K562 (cell line): ENCODE measurements at regions not wholly inside any gene's neighbourhood (a gene's known extent, or its start where the extent isn't known, plus 50 kb on each side); places are given as distances from the start of the nearest gene placed in this dataset.

Experiments used
- ATF3 ChIP-seq, 2 experiments: fragments of 450-650 bp in 1 of 2; sonication (generic) in 1 of 2; formaldehyde crosslinking in 1 of 2; IDR thresholded peaks in 1 of 2; conservative IDR thresholded peaks in 1 of 2; 2 replicates each; pipeline versions ENCODE4 v1.6.1 to v1.8.1; 2016 to 2023; ENCODE audit warnings: mild to moderate bottlenecking in 2 of 2, moderate library complexity in 2 of 2, inconsistent platforms in 1 of 2, missing genetic modification reagents in 1 of 2
- CBFA2T3 ChIP-seq: fragments of 450-650 bp; IDR thresholded peaks from 2 replicates; pipeline ENCODE4 v1.6.1; 2017
- MAX ChIP-seq: sonication (generic); formaldehyde crosslinking; IDR thresholded peaks from 2 replicates; pipeline ENCODE4 v1.9.0; 2022; ENCODE audit warnings: mild to moderate bottlenecking, missing genetic modification reagents
- MTA3 ChIP-seq: fragments of 450-650 bp; formaldehyde crosslinking; IDR thresholded peaks from 2 replicates; pipeline ENCODE4 v1.6.1; 2017; ENCODE audit warnings: mild to moderate bottlenecking, borderline replicate concordance
- NCOA4 ChIP-seq: fragments of 450-650 bp; IDR thresholded peaks from 2 replicates; pipeline ENCODE4 v1.6.1; 2018; ENCODE audit warnings: mild to moderate bottlenecking; ENCODE audit not compliant: partially characterized antibody
- PTTG1 ChIP-seq: fragments of 450-650 bp; IDR thresholded peaks from 2 replicates; pipeline ENCODE4 v1.6.1; 2016; ENCODE audit warnings: low read depth, mild to moderate bottlenecking, missing genetic modification characterization, missing compliant biosample characterization
- RNF2 ChIP-seq: sonication (generic); IDR thresholded peaks from 2 replicates; pipeline ENCODE4 v1.6.1; 2016
- SMAD4 ChIP-seq: fragments of 250-450 bp; sonication (Bioruptor Pico); conservative IDR thresholded peaks from 2 replicates; pipeline ENCODE4 v1.8.0; 2021; ENCODE audit warnings: inconsistent platforms, mild to moderate bottlenecking, moderate library complexity
- TF ChIP-seq, protein P1 (sequence below), 2 experiments: IDR thresholded peaks; 2 replicates each; pipeline ENCODE4 v1.6.1; 2011; ENCODE audit warnings: borderline replicate concordance in 1 of 2, control low read depth in 1 of 2, low read depth in 1 of 2, low read length in 1 of 2, mild to moderate bottlenecking in 1 of 2, mixed read lengths in 1 of 2, moderate library complexity in 1 of 2; ENCODE audit not compliant: insufficient read depth in 1 of 2, insufficient read length in 1 of 2, poor library complexity in 1 of 2, severe bottlenecking in 1 of 2; ENCODE audit errors: extremely low read depth in 1 of 2
- TF ChIP-seq, protein P2 (sequence below), 2 experiments: fragments of 450-650 bp; IDR thresholded peaks; 2 replicates each; pipeline ENCODE4 v1.6.1; 2018; ENCODE audit warnings: mild to moderate bottlenecking in 2 of 2, low read depth in 1 of 2; ENCODE audit not compliant: partially characterized antibody in 2 of 2

DNA sequence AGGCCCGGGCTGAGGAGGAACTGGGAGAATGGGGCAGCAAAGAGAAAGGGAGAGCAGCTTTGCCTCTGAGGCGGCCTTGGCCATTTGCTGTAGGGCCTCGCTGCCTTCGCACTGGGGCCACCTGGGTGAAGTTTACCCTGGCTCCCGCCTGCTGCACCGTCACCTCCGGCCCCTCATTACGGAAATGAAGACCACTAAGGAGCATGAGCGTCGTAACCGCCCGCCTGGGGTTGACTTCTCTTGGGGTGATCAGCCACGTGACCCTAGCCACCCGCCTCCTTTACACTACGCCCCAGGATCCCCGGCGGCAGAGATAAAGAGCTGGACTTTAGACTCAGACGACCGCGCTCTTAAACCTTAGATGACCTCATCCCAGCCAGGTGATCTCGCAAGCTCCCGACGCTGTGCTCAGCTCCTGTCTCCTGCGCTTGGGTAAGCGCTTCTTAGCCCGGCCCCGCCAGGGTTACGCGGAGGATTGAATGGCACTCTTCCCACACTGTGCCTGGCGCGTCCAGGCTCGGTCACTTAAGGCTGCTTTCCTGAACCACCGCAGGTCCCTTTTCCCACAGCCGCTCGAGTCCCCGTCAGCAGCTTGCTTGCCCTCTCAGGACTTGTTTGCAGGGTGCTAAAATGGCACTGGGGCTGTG is 107.9 kb upstream of the LARP1 start (continued):
- TF ChIP-seq, protein P1, sequence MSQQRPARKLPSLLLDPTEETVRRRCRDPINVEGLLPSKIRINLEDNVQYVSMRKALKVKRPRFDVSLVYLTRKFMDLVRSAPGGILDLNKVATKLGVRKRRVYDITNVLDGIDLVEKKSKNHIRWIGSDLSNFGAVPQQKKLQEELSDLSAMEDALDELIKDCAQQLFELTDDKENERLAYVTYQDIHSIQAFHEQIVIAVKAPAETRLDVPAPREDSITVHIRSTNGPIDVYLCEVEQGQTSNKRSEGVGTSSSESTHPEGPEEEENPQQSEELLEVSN (IDR thresholded peaks at IDR 0.05; ENCODE audit: borderline replicate concordance in 1 of 2, extremely low read depth in 1 of 2, insufficient read depth in 1 of 2, insufficient read length in 1 of 2, low read depth in 1 of 2, low read length in 1 of 2, poor library complexity in 1 of 2, severe bottlenecking in 1 of 2): peak; percentile 91 to 94
- TF ChIP-seq ATF3 (IDR thresholded peaks at IDR 0.05) (peak; percentile 93), ATF3 (CRISPR knock-in tag; conservative IDR thresholded peaks at IDR 0.05) (no peak), SMAD4 (CRISPR knock-in tag) (peak; percentile 94), PTTG1 (tag) (peak; percentile 27; the same call in 1 of the 2 replicates), RNF2 (no peak), CBFA2T3 (peak; percentile 67), NCOA4 (no peak), MTA3 (peak; percentile 80; the same call in 1 of the 2 replicates), MAX (CRISPR knock-in tag) (peak; percentile 71)
- TF ChIP-seq, protein P2, sequence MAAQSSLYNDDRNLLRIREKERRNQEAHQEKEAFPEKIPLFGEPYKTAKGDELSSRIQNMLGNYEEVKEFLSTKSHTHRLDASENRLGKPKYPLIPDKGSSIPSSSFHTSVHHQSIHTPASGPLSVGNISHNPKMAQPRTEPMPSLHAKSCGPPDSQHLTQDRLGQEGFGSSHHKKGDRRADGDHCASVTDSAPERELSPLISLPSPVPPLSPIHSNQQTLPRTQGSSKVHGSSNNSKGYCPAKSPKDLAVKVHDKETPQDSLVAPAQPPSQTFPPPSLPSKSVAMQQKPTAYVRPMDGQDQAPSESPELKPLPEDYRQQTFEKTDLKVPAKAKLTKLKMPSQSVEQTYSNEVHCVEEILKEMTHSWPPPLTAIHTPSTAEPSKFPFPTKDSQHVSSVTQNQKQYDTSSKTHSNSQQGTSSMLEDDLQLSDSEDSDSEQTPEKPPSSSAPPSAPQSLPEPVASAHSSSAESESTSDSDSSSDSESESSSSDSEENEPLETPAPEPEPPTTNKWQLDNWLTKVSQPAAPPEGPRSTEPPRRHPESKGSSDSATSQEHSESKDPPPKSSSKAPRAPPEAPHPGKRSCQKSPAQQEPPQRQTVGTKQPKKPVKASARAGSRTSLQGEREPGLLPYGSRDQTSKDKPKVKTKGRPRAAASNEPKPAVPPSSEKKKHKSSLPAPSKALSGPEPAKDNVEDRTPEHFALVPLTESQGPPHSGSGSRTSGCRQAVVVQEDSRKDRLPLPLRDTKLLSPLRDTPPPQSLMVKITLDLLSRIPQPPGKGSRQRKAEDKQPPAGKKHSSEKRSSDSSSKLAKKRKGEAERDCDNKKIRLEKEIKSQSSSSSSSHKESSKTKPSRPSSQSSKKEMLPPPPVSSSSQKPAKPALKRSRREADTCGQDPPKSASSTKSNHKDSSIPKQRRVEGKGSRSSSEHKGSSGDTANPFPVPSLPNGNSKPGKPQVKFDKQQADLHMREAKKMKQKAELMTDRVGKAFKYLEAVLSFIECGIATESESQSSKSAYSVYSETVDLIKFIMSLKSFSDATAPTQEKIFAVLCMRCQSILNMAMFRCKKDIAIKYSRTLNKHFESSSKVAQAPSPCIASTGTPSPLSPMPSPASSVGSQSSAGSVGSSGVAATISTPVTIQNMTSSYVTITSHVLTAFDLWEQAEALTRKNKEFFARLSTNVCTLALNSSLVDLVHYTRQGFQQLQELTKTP (IDR thresholded peaks at IDR 0.05; ENCODE audit: low read depth in 1 of 2, partially characterized antibody in 2 of 2): peak in 1 of 2 experiments; percentile 42
